ENCODE measurements at regions not wholly inside any gene's neighbourhood (a gene's known extent, or its start where the extent isn't known, plus 50 kb on each side); places are given as distances from the start of the nearest gene placed in this dataset.

DNA sequence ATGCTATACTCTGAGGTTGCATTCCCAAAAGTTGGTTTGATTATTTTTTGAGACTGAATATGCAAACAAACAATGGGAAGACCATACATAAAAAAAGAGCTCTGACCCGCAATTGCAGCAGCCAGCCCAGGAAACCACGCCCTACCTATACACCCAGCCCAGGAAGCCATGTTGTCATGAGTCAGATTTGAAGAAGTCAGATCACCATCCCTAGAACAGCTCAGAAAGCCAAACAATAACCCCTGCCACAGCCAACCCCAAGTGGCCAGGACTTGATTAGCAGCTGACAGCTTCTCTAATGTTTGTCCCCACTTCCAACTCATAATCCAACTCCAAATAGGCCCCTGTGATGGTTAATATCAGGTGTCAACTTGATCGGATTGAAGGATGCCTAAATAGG is 621.9 kb downstream of the NPHP4 start:
- H4K20me1 ChIP-seq (ENCODE audit: insufficient read depth, low read length): no peaks in the 10 kb centered on the region
- no peaks in the 10 kb centered on the region for H3K27me3 ChIP-seq (ENCODE audit: insufficient read depth, low read length, poor library complexity)
- no peaks in the 10 kb centered on the region for H3K36me3 ChIP-seq (ENCODE audit: insufficient read depth, low read length)
- no peaks in the 10 kb centered on the region for H3K9me3 ChIP-seq (ENCODE audit: insufficient read depth, low read length, severe bottlenecking)
- H3K4me2 ChIP-seq (ENCODE audit: insufficient read depth, low read length): no peak overlapping the region
- no peaks in the 10 kb centered on the region for H3K79me2 ChIP-seq (ENCODE audit: insufficient read depth, low read length)
- ATAC-seq (ENCODE audit: insufficient read depth, low read depth): no peak
- H2AFZ ChIP-seq (ENCODE audit: low read depth, low read length): no peak overlapping the region
- H3K4me3 ChIP-seq (ENCODE audit: low read depth in 1 of 2, low read length in 2 of 2): no peak overlapping the region
- TF ChIP-seq, protein P1, sequence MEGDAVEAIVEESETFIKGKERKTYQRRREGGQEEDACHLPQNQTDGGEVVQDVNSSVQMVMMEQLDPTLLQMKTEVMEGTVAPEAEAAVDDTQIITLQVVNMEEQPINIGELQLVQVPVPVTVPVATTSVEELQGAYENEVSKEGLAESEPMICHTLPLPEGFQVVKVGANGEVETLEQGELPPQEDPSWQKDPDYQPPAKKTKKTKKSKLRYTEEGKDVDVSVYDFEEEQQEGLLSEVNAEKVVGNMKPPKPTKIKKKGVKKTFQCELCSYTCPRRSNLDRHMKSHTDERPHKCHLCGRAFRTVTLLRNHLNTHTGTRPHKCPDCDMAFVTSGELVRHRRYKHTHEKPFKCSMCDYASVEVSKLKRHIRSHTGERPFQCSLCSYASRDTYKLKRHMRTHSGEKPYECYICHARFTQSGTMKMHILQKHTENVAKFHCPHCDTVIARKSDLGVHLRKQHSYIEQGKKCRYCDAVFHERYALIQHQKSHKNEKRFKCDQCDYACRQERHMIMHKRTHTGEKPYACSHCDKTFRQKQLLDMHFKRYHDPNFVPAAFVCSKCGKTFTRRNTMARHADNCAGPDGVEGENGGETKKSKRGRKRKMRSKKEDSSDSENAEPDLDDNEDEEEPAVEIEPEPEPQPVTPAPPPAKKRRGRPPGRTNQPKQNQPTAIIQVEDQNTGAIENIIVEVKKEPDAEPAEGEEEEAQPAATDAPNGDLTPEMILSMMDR (IDR thresholded peaks at IDR 0.05; ENCODE audit: borderline replicate concordance, extremely low read depth, low read length, poor library complexity, severe bottlenecking): no peak
- no peak for TF ChIP-seq EZH2 (IDR thresholded peaks at IDR 0.05; ENCODE audit: borderline replicate concordance, low read depth, low read length, severe bottlenecking)
- no peak for DNase-seq
- H3K27ac ChIP-seq (ENCODE audit: low read length): no peak overlapping the region
- no peaks in the 10 kb centered on the region for H3K4me1 ChIP-seq (ENCODE audit: insufficient read depth, low read length)
- H3K9ac ChIP-seq (ENCODE audit: low read depth, low read length): no peak overlapping the region

- DNase-seq (no peak), ATAC-seq (ENCODE audit: insufficient read depth, low read depth) (no peak)
- no peaks in the 10 kb centered on the region for H3K36me3 ChIP-seq (ENCODE audit: insufficient read depth, low read length)
- no peaks in the 10 kb centered on the region for H3K4me1 ChIP-seq (ENCODE audit: insufficient read depth, low read length)
- H3K9me3 ChIP-seq (ENCODE audit: insufficient read depth, low read length, severe bottlenecking): no peaks in the 10 kb centered on the region
- H3K4me2 ChIP-seq (ENCODE audit: insufficient read depth, low read length): no peak overlapping the region
- no peak overlapping the region for H3K4me3 ChIP-seq (ENCODE audit: low read depth in 1 of 2, low read length in 2 of 2)
- TF ChIP-seq, protein P1 (IDR thresholded peaks at IDR 0.05; ENCODE audit: borderline replicate concordance, extremely low read depth, low read length, poor library complexity, severe bottlenecking): no peak
- no peak for TF ChIP-seq EZH2 (IDR thresholded peaks at IDR 0.05; ENCODE audit: borderline replicate concordance, low read depth, low read length, severe bottlenecking)
- no peaks in the 10 kb centered on the region for H4K20me1 ChIP-seq (ENCODE audit: insufficient read depth, low read length)
- H3K9ac ChIP-seq (ENCODE audit: low read depth, low read length): no peak overlapping the region
- H2AFZ ChIP-seq (ENCODE audit: low read depth, low read length): no peak overlapping the region
- H3K27me3 ChIP-seq (ENCODE audit: insufficient read depth, low read length, poor library complexity): no peaks in the 10 kb centered on the region
- H3K79me2 ChIP-seq (ENCODE audit: insufficient read depth, low read length): no peaks in the 10 kb centered on the region
- H3K27ac ChIP-seq (ENCODE audit: low read length): no peak overlapping the region
Measured at GRCh38 chr1:5369223-5369622, 623.0 kb downstream of the NPHP4 start.

DNA sequence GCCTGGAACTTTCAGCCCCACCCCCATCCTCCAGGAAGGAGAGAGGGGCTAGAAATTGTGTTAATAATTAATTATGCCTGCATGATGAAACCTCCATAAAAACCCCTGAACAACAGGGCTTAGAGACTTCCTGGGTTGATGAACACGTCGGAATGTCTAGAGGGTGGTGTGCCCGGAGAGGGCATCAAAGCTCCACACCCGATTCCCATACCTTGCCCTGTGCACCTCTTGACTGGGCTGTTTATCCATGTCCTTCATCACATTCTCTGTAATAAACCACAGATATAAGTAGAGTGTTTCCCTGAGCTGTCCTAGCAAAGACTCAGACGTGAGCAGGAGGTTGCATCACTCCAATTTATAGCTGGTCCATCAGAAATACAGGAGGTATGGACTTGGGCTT is 624.0 kb downstream of the NPHP4 start:
- Histone ChIP-seq H3K36me3 (ENCODE audit: insufficient read depth, low read length) (no peaks in the 10 kb centered on the region), H3K27me3 (ENCODE audit: insufficient read depth, low read length, poor library complexity) (no peaks in the 10 kb centered on the region), H3K9ac (ENCODE audit: low read depth, low read length) (no peak overlapping the region), H3K4me3 (ENCODE audit: low read depth in 1 of 2, low read length in 2 of 2) (no peak overlapping the region), H2AFZ (ENCODE audit: low read depth, low read length) (no peak overlapping the region), H3K4me2 (ENCODE audit: insufficient read depth, low read length) (no peak overlapping the region), H3K27ac (ENCODE audit: low read length) (no peak overlapping the region), H3K79me2 (ENCODE audit: insufficient read depth, low read length) (no peaks in the 10 kb centered on the region), H3K9me3 (ENCODE audit: insufficient read depth, low read length, severe bottlenecking) (no peaks in the 10 kb centered on the region), H4K20me1 (ENCODE audit: insufficient read depth, low read length) (no peaks in the 10 kb centered on the region), H3K4me1 (ENCODE audit: insufficient read depth, low read length) (no peaks in the 10 kb centered on the region)
- no peak for ATAC-seq (ENCODE audit: insufficient read depth, low read depth)
- TF ChIP-seq, protein P1 (IDR thresholded peaks at IDR 0.05; ENCODE audit: borderline replicate concordance, extremely low read depth, low read length, poor library complexity, severe bottlenecking): no peak
- no peak for TF ChIP-seq EZH2 (IDR thresholded peaks at IDR 0.05; ENCODE audit: borderline replicate concordance, low read depth, low read length, severe bottlenecking)
- no peak for DNase-seq

GRCh38 chr1:5367306-5367705 is 624.9 kb downstream of the NPHP4 start:
- ATAC-seq (ENCODE audit: insufficient read depth, low read depth) (no peak), DNase-seq (no peak)

More at GRCh38 chr1:5367306-5367705, 624.9 kb downstream of the NPHP4 start:
- Histone ChIP-seq H3K9ac (ENCODE audit: low read depth, low read length) (no peak overlapping the region), H3K9me3 (ENCODE audit: insufficient read depth, low read length, severe bottlenecking) (no peaks in the 10 kb centered on the region), H2AFZ (ENCODE audit: low read depth, low read length) (no peak overlapping the region), H4K20me1 (ENCODE audit: insufficient read depth, low read length) (no peaks in the 10 kb centered on the region), H3K27ac (ENCODE audit: low read length) (no peak overlapping the region), H3K79me2 (ENCODE audit: insufficient read depth, low read length) (no peaks in the 10 kb centered on the region), H3K27me3 (ENCODE audit: insufficient read depth, low read length, poor library complexity) (no peaks in the 10 kb centered on the region), H3K4me2 (ENCODE audit: insufficient read depth, low read length) (no peak overlapping the region), H3K36me3 (ENCODE audit: insufficient read depth, low read length) (no peaks in the 10 kb centered on the region), H3K4me1 (ENCODE audit: insufficient read depth, low read length) (no peaks in the 10 kb centered on the region), H3K4me3 (ENCODE audit: low read depth in 1 of 2, low read length in 2 of 2) (no peak overlapping the region)
- TF ChIP-seq, protein P1 (IDR thresholded peaks at IDR 0.05; ENCODE audit: borderline replicate concordance, extremely low read depth, low read length, poor library complexity, severe bottlenecking): no peak
- TF ChIP-seq EZH2 (IDR thresholded peaks at IDR 0.05; ENCODE audit: borderline replicate concordance, low read depth, low read length, severe bottlenecking): no peak
